ENCODE measurements at regions not wholly inside any gene's neighbourhood (a gene's known extent, or its start where the extent isn't known, plus 50 kb on each side); places are given as distances from the start of the nearest gene placed in this dataset.

GRCh38 chr2:207390302-207391095 lies 139.3 kb upstream of the CREB1 start:
- TF ChIP-seq CTCF (IDR thresholded peaks at IDR 0.05) = no peak
- TF ChIP-seq POLR2A (IDR thresholded peaks at IDR 0.05) = no peak
